Suprapubic skin (tissue), 4 donors: ENCODE measurements at regions not wholly inside any gene's neighbourhood (a gene's known extent, or its start where the extent isn't known, plus 50 kb on each side); places are given as distances from the start of the nearest gene placed in this dataset.

Source experiments
- EP300 ChIP-seq: sonication (generic); formaldehyde crosslinking; IDR thresholded peaks from one replicate; pipeline ENCODE4 v1.6.1; 2017; ENCODE audit warnings: antibody characterized with exemption
- POLR2A ChIP-seq, 2 donors: fragments of 450-650 bp; IDR thresholded peaks; one replicate each; pipeline ENCODE4 v1.6.1; 2017; ENCODE audit warnings: antibody characterized with exemption in 2 of 2, mild to moderate bottlenecking in 2 of 2, moderate library complexity in 2 of 2
- POLR2AphosphoS5 ChIP-seq, 3 donors: sonication (generic); formaldehyde crosslinking; IDR thresholded peaks; one replicate each; pipeline ENCODE4 v1.6.1; 2017; ENCODE audit warnings: antibody characterized with exemption in 3 of 3
- TF ChIP-seq, protein P1 (sequence below), 2 donors: fragments of 200-600 bp in 1 of 2; fragments of 450-650 bp in 1 of 2; sonication (generic) in 1 of 2; IDR thresholded peaks; one replicate each; pipeline ENCODE4 v1.5.1; 2016 to 2019; ENCODE audit warnings: antibody characterized with exemption in 2 of 2, mild to moderate bottlenecking in 1 of 2, moderate library complexity in 1 of 2

DNA sequence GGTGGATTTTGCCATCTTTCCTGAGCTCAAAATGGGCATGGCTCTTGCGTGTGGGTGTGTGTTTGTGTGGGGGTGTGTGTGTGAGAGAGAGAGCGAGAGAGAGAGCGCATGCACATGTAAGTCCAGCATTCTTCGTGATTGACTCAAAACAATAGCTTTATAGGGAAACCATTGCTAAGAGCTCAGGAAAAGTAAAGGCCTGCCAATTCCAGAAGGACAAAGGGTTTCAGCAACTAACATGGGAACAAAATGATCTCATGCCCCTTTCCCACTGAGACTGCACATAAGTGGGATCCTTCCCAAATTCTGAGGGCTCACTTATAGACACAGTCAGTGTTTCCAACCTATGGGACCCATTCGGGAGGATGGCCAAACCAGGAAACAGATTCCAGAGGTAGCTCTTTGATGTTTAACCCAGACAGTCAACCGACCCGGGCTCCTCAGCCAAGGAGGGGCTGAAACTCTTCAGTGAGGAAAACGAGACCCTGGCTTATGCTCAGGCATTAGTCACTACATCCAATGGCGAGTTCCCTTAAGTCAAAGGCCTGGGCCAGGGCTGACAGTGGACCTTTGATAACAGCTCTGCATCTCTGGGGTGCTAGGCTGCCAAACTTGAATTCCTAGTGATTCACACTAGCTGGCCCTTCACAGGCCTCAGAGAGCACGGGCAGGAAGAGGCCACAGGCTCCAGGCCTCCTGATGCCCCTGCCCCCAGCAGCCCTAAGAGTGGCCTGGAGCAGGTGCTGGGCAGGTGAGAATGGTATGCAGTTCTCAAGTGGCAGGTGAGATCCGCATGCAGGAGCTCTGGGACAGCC, 305.0 kb upstream of the C2CD4B start:
- TF ChIP-seq, protein P1, sequence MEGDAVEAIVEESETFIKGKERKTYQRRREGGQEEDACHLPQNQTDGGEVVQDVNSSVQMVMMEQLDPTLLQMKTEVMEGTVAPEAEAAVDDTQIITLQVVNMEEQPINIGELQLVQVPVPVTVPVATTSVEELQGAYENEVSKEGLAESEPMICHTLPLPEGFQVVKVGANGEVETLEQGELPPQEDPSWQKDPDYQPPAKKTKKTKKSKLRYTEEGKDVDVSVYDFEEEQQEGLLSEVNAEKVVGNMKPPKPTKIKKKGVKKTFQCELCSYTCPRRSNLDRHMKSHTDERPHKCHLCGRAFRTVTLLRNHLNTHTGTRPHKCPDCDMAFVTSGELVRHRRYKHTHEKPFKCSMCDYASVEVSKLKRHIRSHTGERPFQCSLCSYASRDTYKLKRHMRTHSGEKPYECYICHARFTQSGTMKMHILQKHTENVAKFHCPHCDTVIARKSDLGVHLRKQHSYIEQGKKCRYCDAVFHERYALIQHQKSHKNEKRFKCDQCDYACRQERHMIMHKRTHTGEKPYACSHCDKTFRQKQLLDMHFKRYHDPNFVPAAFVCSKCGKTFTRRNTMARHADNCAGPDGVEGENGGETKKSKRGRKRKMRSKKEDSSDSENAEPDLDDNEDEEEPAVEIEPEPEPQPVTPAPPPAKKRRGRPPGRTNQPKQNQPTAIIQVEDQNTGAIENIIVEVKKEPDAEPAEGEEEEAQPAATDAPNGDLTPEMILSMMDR (IDR thresholded peaks at IDR 0.05) = no peak
- TF ChIP-seq POLR2AphosphoS5 (IDR thresholded peaks at IDR 0.05) (peak in 1 of 3 donors; percentile 40), EP300 (no peak), POLR2A (IDR thresholded peaks at IDR 0.05) (no peak)
